BLaER1 (cell line): ENCODE measurements at regions not wholly inside any gene's neighbourhood (a gene's known extent, or its start where the extent isn't known, plus 50 kb on each side); places are given as distances from the start of the nearest gene placed in this dataset.
"Not testable (repeated sequence)": the region's sequence is repeated elsewhere in the genome, so short reads cannot be mapped to it uniquely, and the experiment has no call there.

Experiments used
- H3K27ac ChIP-seq: shearing (Covaris generic); formaldehyde crosslinking; 2 replicates; pipeline ENCODE4 v1.8.1; 2022
- H3K27me3 ChIP-seq: shearing (Covaris generic); formaldehyde crosslinking; 2 replicates; pipeline ENCODE4 v1.8.1; 2022
- H3K36me3 ChIP-seq: shearing (Covaris generic); formaldehyde crosslinking; 2 replicates; pipeline ENCODE4 v1.8.1; 2022
- H3K4me1 ChIP-seq: shearing (Covaris generic); formaldehyde crosslinking; 2 replicates; pipeline ENCODE4 v1.8.1; 2022
- H3K4me2 ChIP-seq: shearing (Covaris generic); formaldehyde crosslinking; 2 replicates; pipeline ENCODE4 v1.8.1; 2022
- H3K4me3 ChIP-seq: shearing (Covaris generic); formaldehyde crosslinking; 2 replicates; pipeline ENCODE4 v1.8.1; 2022
- H3K9ac ChIP-seq: shearing (Covaris generic); formaldehyde crosslinking; 2 replicates; pipeline ENCODE4 v1.8.1; 2022
- H3K9me3 ChIP-seq: shearing (Covaris generic); formaldehyde crosslinking; 2 replicates; pipeline ENCODE4 v1.8.1; 2022
- H4K20me1 ChIP-seq: shearing (Covaris generic); formaldehyde crosslinking; 2 replicates; pipeline ENCODE4 v1.8.1; 2022
- Cebpa-rat ChIP-seq: shearing (Covaris generic); IDR thresholded peaks from 2 replicates; pipeline ENCODE4 v1.8.1; 2022

- Histone ChIP-seq H3K9me3 (no peaks in the 10 kb centered on the region), H3K27ac (no peak overlapping the region), H3K4me3 (no peak overlapping the region), H4K20me1 (no peaks in the 10 kb centered on the region), H3K36me3 (no peaks in the 10 kb centered on the region), H3K4me2 (no peak overlapping the region), H3K9ac (no peak overlapping the region), H3K27me3 (no peaks in the 10 kb centered on the region), H3K4me1 (no peaks in the 10 kb centered on the region)
- no peak for TF ChIP-seq Cebpa-rat
Observed at GRCh38 chr12:91717804-91718203, 427.8 kb downstream of the BTG1 start.

GRCh38 chr12:91711925-91712324, 433.7 kb downstream of the BTG1 start:
- H3K4me3 ChIP-seq, H4K20me1 ChIP-seq, H3K27ac ChIP-seq, H3K36me3 ChIP-seq, H3K9ac ChIP-seq, H3K9me3 ChIP-seq, H3K4me2 ChIP-seq, H3K27me3 ChIP-seq, H3K4me1 ChIP-seq: not testable (repeated sequence)

GRCh38 chr12:91706466-91706865, 439.2 kb downstream of the BTG1 start:
- Histone ChIP-seq H3K4me1 (no peaks in the 10 kb centered on the region), H3K36me3 (no peaks in the 10 kb centered on the region), H3K27me3 (no peaks in the 10 kb centered on the region), H3K9ac (no peak overlapping the region), H3K4me2 (no peak overlapping the region), H3K9me3 (no peaks in the 10 kb centered on the region), H3K4me3 (no peak overlapping the region), H4K20me1 (no peaks in the 10 kb centered on the region), H3K27ac (no peak overlapping the region)
- no peak for TF ChIP-seq Cebpa-rat

- H3K9me3 ChIP-seq: no peaks in the 10 kb centered on the region
- H3K9ac ChIP-seq: no peak overlapping the region
- H3K4me3 ChIP-seq: no peak overlapping the region
- no peaks in the 10 kb centered on the region for H4K20me1 ChIP-seq
- no peaks in the 10 kb centered on the region for H3K4me1 ChIP-seq
- H3K4me2 ChIP-seq: no peak overlapping the region
- H3K27ac ChIP-seq: no peak overlapping the region
- no peaks in the 10 kb centered on the region for H3K27me3 ChIP-seq
- H3K36me3 ChIP-seq: no peaks in the 10 kb centered on the region
- no peak for TF ChIP-seq Cebpa-rat
Observed at GRCh38 chr12:91704446-91704845, 441.2 kb downstream of the BTG1 start.

GRCh38 chr12:91703491-91704283, 442.0 kb downstream of the BTG1 start:
- no peak for TF ChIP-seq Cebpa-rat
- Histone ChIP-seq H3K27ac (no peak overlapping the region), H3K4me3 (no peak overlapping the region)

GRCh38 chr12:91702843-91703425, 442.7 kb downstream of the BTG1 start:
- no peak overlapping the region for H3K4me2 ChIP-seq
- no peaks in the 10 kb centered on the region for H3K9me3 ChIP-seq
- no peak overlapping the region for H3K9ac ChIP-seq
- H4K20me1 ChIP-seq: no peaks in the 10 kb centered on the region
- H3K4me1 ChIP-seq: no peaks in the 10 kb centered on the region
- TF ChIP-seq Cebpa-rat: no peak
- no peaks in the 10 kb centered on the region for H3K27me3 ChIP-seq
- no peak overlapping the region for H3K4me3 ChIP-seq
- no peaks in the 10 kb centered on the region for H3K36me3 ChIP-seq
- H3K27ac ChIP-seq: no peak overlapping the region

More at GRCh38 chr12:91703491-91704283, 442.0 kb downstream of the BTG1 start:
- no peak overlapping the region for H3K4me2 ChIP-seq
- no peaks in the 10 kb centered on the region for H3K9me3 ChIP-seq
- H3K27me3 ChIP-seq: no peaks in the 10 kb centered on the region
- no peaks in the 10 kb centered on the region for H4K20me1 ChIP-seq
- no peaks in the 10 kb centered on the region for H3K4me1 ChIP-seq
- no peaks in the 10 kb centered on the region for H3K36me3 ChIP-seq
- no peak overlapping the region for H3K9ac ChIP-seq

GRCh38 chr12:91695964-91696363, 449.7 kb downstream of the BTG1 start:
- Histone ChIP-seq H3K4me2 (no peak overlapping the region), H3K27me3 (no peaks in the 10 kb centered on the region), H4K20me1 (no peaks in the 10 kb centered on the region), H3K9me3 (no peaks in the 10 kb centered on the region), H3K36me3 (no peaks in the 10 kb centered on the region), H3K4me3 (no peak overlapping the region), H3K27ac (no peak overlapping the region), H3K9ac (no peak overlapping the region), H3K4me1 (no peaks in the 10 kb centered on the region)
- no peak for TF ChIP-seq Cebpa-rat

GRCh38 chr12:91695406-91695805, 450.2 kb downstream of the BTG1 start:
- not testable (repeated sequence) for H3K27me3 ChIP-seq, H3K4me2 ChIP-seq, H4K20me1 ChIP-seq, H3K4me1 ChIP-seq, H3K4me3 ChIP-seq, H3K9ac ChIP-seq, H3K36me3 ChIP-seq, H3K9me3 ChIP-seq, H3K27ac ChIP-seq

- H4K20me1 ChIP-seq: no peaks in the 10 kb centered on the region
- H3K4me1 ChIP-seq: peaks cover 10% of the 10 kb centered on the region
- H3K27ac ChIP-seq: no peak overlapping the region
- H3K4me2 ChIP-seq: no peak overlapping the region
- H3K36me3 ChIP-seq: no peaks in the 10 kb centered on the region
- no peak overlapping the region for H3K4me3 ChIP-seq
- no peak overlapping the region for H3K9ac ChIP-seq
- TF ChIP-seq Cebpa-rat: no peak
- H3K9me3 ChIP-seq: no peaks in the 10 kb centered on the region
- no peaks in the 10 kb centered on the region for H3K27me3 ChIP-seq
Observed at GRCh38 chr12:91690531-91690930, 455.1 kb downstream of the BTG1 start.

GRCh38 chr12:91687052-91688017, 458.3 kb downstream of the BTG1 start:
- H4K20me1 ChIP-seq: no peaks in the 10 kb centered on the region
- no peaks in the 10 kb centered on the region for H3K9me3 ChIP-seq
- H3K27me3 ChIP-seq: no peaks in the 10 kb centered on the region
- no peak overlapping the region for H3K4me3 ChIP-seq
- no peak for TF ChIP-seq Cebpa-rat
- no peaks in the 10 kb centered on the region for H3K36me3 ChIP-seq
- H3K9ac ChIP-seq: no peak overlapping the region
- peaks cover 10% of the 10 kb centered on the region for H3K4me1 ChIP-seq
- 0 out of 2 replicates have a peak overlapping the region, but pooled peaks have one; percentile 31 for H3K4me2 ChIP-seq
- no peak overlapping the region for H3K27ac ChIP-seq
